ENCODE measurements at regions not wholly inside any gene's neighbourhood (a gene's known extent, or its start where the extent isn't known, plus 50 kb on each side); places are given as distances from the start of the nearest gene placed in this dataset.
"Not testable (repeated sequence)": the region's sequence is repeated elsewhere in the genome, so short reads cannot be mapped to it uniquely, and the experiment has no call there.

- Mint-ChIP-seq H3K9me3 (no peaks in the 10 kb centered on the region), H3K27me3 (ENCODE audit: low read depth) (no peaks in the 10 kb centered on the region), H3K4me3 (no peak overlapping the region), H3K4me1 (ENCODE audit: low read depth) (no peaks in the 10 kb centered on the region), H3K36me3 (ENCODE audit: low read depth) (no peaks in the 10 kb centered on the region), H3K27ac (no peak overlapping the region)
- DNase-seq (ENCODE audit: low spot score): no peak
Measured at GRCh38 chr9:18296702-18297055, 177.3 kb upstream of the ADAMTSL1 start.

GRCh38 chr9:18297056-18297841 is 176.7 kb upstream of the ADAMTSL1 start:
- Mint-ChIP-seq H3K4me1 (ENCODE audit: low read depth) (no peaks in the 10 kb centered on the region), H3K4me3 (no peak overlapping the region), H3K9me3 (no peaks in the 10 kb centered on the region), H3K36me3 (ENCODE audit: low read depth) (no peaks in the 10 kb centered on the region), H3K27ac (no peak overlapping the region), H3K27me3 (ENCODE audit: low read depth) (no peaks in the 10 kb centered on the region)
- DNase-seq (ENCODE audit: low spot score): no peak

- no peak overlapping the region for H3K4me3 Mint-ChIP-seq
- no peaks in the 10 kb centered on the region for H3K36me3 Mint-ChIP-seq (ENCODE audit: low read depth)
- no peaks in the 10 kb centered on the region for H3K9me3 Mint-ChIP-seq
- DNase-seq (ENCODE audit: low spot score): no peak
- no peaks in the 10 kb centered on the region for H3K27me3 Mint-ChIP-seq (ENCODE audit: low read depth)
- H3K27ac Mint-ChIP-seq: no peak overlapping the region
- H3K4me1 Mint-ChIP-seq (ENCODE audit: low read depth): no peaks in the 10 kb centered on the region
Measured at GRCh38 chr9:18299449-18299848, 174.5 kb upstream of the ADAMTSL1 start.

GRCh38 chr9:18305167-18305806 is 168.7 kb upstream of the ADAMTSL1 start:
- H3K27me3 Mint-ChIP-seq (ENCODE audit: low read depth); H3K4me1 Mint-ChIP-seq (ENCODE audit: low read depth); DNase-seq (ENCODE audit: low spot score); H3K4me3 Mint-ChIP-seq; H3K9me3 Mint-ChIP-seq; H3K27ac Mint-ChIP-seq; H3K36me3 Mint-ChIP-seq (ENCODE audit: low read depth): not testable (repeated sequence)

DNA sequence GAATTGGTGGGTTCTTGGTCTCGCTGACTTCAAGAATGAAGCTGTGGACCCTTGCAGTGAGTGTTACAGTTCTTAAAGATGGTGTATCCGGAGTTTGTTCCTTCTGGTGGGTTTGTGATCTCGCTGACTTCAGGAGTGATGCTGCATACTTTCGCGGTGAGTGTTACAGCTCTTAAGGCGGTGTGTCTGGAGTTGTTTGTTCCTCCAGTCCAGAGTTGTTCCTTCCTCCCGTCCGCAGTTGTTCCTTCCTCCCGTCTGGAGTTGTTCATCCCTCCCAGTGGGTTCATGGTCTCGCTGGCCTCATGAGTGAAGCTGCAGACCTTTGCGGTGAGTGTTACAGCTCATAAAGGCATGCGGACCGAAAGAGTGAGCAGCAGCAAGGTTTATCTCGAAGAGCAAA is 159.6 kb upstream of the ADAMTSL1 start:
- no peaks in the 10 kb centered on the region for H3K36me3 Mint-ChIP-seq (ENCODE audit: low read depth)
- no peak overlapping the region for H3K27ac Mint-ChIP-seq
- no peaks in the 10 kb centered on the region for H3K4me1 Mint-ChIP-seq (ENCODE audit: low read depth)
- no peak for DNase-seq (ENCODE audit: low spot score)
- H3K27me3 Mint-ChIP-seq (ENCODE audit: low read depth): no peaks in the 10 kb centered on the region
- H3K4me3 Mint-ChIP-seq: no peak overlapping the region
- peaks cover 4% of the 10 kb centered on the region for H3K9me3 Mint-ChIP-seq

GRCh38 chr9:18317896-18318295 is 156.1 kb upstream of the ADAMTSL1 start:
- DNase-seq (ENCODE audit: low spot score): no peak
- H3K4me3 Mint-ChIP-seq: no peak overlapping the region
- H3K27ac Mint-ChIP-seq: no peak overlapping the region
- H3K9me3 Mint-ChIP-seq: peaks cover 4% of the 10 kb centered on the region
- no peaks in the 10 kb centered on the region for H3K36me3 Mint-ChIP-seq (ENCODE audit: low read depth)
- H3K27me3 Mint-ChIP-seq (ENCODE audit: low read depth): no peaks in the 10 kb centered on the region
- H3K4me1 Mint-ChIP-seq (ENCODE audit: low read depth): no peaks in the 10 kb centered on the region

DNA sequence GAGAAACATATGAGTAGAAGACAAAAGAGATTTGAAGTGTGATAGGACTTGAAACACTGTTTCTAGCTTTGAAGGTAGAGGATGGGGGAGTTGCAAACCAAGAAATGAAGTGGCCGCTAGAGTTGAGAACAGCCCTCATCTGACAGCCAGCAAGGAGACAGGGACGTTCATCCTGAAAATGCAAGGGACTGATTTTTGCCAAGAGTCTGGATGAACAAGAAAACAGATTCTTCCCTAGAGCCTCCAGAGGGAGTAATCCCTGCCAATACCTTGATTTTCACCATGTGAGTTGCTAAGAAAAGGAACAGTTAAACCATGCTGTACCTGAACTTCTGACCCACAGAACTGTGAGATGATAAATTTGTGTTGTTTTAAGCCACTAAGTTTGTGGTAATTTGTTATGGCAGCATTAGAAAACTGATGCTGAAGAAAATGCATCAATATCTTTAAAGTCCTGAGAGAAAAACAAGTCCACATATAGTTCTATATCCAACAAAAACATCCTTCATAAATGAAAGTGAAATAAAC is 154.0 kb upstream of the ADAMTSL1 start:
- Mint-ChIP-seq H3K27ac (no peak overlapping the region), H3K36me3 (ENCODE audit: low read depth) (no peaks in the 10 kb centered on the region), H3K4me3 (no peak overlapping the region), H3K27me3 (ENCODE audit: low read depth) (no peaks in the 10 kb centered on the region), H3K4me1 (ENCODE audit: low read depth) (no peaks in the 10 kb centered on the region), H3K9me3 (peaks cover 4% of the 10 kb centered on the region)
- DNase-seq (ENCODE audit: low spot score): no peak

DNA sequence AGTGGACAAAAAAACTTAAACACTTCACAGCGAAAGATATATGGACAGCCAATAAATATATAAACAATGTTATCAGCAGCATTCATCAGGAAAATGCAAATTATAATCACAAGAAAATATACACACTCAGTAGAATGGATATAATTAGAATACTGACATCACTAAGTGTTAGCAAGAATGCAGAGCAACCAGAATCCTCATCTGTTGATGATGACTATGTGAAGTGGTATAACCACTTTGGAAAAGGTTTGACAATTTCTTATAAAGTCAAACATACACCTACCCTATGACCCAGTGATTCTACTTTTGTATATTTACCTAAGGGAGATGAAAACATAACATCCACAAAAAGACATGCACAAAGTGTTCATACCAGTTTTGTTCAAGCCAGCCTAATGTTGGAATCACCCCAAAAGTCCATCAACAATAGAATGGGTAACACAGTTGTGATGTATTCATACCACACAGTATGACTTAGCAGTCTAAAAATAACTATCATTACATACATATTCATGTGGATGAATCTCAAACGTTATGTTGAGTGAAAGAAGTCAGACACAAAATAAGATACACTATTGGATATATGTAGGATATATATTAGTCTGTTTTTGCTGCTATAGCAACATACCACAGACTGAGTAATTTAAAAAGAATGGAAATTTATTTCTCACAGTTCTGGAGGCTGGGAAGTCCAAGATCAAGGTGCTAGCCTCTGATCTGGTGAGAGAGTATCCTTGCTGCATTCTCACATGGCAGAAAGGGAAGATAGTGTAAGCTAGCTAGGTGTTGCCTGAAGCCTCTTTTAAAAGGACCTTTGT is 148.8 kb upstream of the ADAMTSL1 start:
- H3K9me3 Mint-ChIP-seq: no peaks in the 10 kb centered on the region
- DNase-seq (ENCODE audit: low spot score): no peak
- no peaks in the 10 kb centered on the region for H3K36me3 Mint-ChIP-seq (ENCODE audit: low read depth)
- no peaks in the 10 kb centered on the region for H3K4me1 Mint-ChIP-seq (ENCODE audit: low read depth)
- no peak overlapping the region for H3K27ac Mint-ChIP-seq
- no peaks in the 10 kb centered on the region for H3K27me3 Mint-ChIP-seq (ENCODE audit: low read depth)
- H3K4me3 Mint-ChIP-seq: no peak overlapping the region

- not testable (repeated sequence) for H3K4me3 Mint-ChIP-seq; DNase-seq (ENCODE audit: low spot score); H3K36me3 Mint-ChIP-seq (ENCODE audit: low read depth); H3K9me3 Mint-ChIP-seq; H3K27me3 Mint-ChIP-seq (ENCODE audit: low read depth); H3K4me1 Mint-ChIP-seq (ENCODE audit: low read depth); H3K27ac Mint-ChIP-seq
Measured at GRCh38 chr9:18325746-18326011, 148.3 kb upstream of the ADAMTSL1 start.

DNA sequence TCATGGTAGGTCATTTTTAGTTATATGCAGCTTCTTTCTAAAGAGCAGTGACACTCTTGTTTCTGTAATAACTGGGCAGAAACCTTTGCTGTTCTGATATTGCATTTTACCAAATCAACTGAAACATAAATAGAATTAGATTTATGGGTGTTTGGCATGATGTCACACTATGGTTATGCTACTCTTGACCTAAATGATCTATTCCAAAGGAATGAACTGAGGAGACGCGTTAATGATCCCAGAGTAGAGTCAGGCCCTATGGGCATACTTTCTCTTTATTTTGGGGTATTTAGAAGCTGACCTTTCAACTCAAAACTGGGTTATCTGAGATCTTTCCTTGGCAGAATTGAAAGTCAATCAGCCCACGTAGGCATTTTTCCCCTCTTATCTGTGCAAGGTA is 146.8 kb upstream of the ADAMTSL1 start:
- Mint-ChIP-seq H3K9me3 (no peaks in the 10 kb centered on the region), H3K4me3 (no peak overlapping the region), H3K27me3 (ENCODE audit: low read depth) (no peaks in the 10 kb centered on the region), H3K36me3 (ENCODE audit: low read depth) (no peaks in the 10 kb centered on the region), H3K27ac (no peak overlapping the region), H3K4me1 (ENCODE audit: low read depth) (no peaks in the 10 kb centered on the region)
- DNase-seq (ENCODE audit: low spot score): no peak

DNA sequence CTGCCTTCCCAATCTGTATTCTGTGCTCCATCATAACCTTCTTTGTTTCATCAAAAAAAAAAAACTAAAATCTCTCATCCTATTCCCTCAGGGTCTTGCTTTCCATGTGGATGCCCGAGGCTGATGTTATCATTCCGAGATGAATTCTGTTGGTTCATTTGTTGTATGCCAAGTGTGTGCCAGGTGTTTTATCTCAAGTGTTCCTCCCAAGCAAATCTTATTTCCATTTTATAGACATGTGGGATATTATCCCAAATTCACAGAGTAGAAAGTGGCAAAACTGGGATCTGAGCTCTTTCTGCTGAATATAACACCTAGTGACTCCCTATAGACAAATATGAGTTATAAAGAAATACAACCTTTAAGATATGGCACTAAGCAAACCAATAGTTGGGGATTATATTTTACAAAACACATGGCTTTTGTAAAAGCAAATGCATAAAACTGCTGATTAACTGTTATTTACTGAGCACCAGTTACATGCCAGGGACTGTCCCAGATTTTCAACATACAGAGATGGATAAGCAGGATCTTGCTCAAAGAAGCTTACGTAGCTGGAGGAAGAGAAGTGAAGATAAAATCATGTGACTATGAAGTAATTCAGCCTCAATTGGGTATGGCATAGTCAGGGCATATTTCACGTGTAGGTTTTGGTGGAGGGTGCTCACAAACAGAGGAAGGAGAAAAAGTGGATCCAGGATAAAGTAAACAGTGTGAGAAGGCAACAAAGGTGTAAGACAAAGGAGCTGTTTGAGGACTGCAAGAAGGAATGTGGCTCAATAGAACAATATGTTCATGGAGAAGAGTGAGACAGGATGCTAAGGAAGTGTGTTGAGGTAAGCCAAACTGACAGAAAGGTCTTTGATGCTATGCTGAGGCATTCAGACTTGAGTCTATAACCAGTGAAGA is 143.3 kb upstream of the ADAMTSL1 start:
- no peak overlapping the region for H3K27ac Mint-ChIP-seq
- no peaks in the 10 kb centered on the region for H3K36me3 Mint-ChIP-seq (ENCODE audit: low read depth)
- no peak overlapping the region for H3K4me3 Mint-ChIP-seq
- no peak for DNase-seq (ENCODE audit: low spot score)
- no peaks in the 10 kb centered on the region for H3K27me3 Mint-ChIP-seq (ENCODE audit: low read depth)
- no peaks in the 10 kb centered on the region for H3K4me1 Mint-ChIP-seq (ENCODE audit: low read depth)
- H3K9me3 Mint-ChIP-seq: no peaks in the 10 kb centered on the region

- Mint-ChIP-seq H3K36me3 (ENCODE audit: low read depth) (no peaks in the 10 kb centered on the region), H3K4me1 (ENCODE audit: low read depth) (no peaks in the 10 kb centered on the region), H3K9me3 (no peaks in the 10 kb centered on the region), H3K27ac (no peak overlapping the region), H3K4me3 (no peak overlapping the region), H3K27me3 (ENCODE audit: low read depth) (no peaks in the 10 kb centered on the region)
- DNase-seq (ENCODE audit: low spot score): no peak
Measured at GRCh38 chr9:18331310-18331684, 142.7 kb upstream of the ADAMTSL1 start.

DNA sequence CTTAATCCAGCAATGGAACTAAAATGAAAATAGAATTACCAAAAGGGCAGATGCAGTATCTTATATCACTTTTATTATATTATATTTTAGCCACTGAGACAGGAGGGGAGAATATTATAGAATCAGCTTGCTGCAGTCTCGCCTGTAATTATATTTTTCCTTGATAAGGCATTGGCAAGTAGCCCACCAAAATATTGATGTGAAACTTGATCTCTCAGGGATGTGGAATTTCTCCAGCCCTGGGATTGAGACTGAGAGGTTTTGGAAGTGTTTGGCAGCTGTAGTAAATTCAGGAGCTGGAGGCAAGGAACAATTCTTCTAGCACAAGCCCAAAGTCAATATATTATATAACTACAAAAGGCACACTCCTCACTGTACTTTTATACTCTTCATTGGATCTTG is 142.1 kb upstream of the ADAMTSL1 start:
- H3K27ac Mint-ChIP-seq: no peak overlapping the region
- no peaks in the 10 kb centered on the region for H3K9me3 Mint-ChIP-seq
- no peak for DNase-seq (ENCODE audit: low spot score)
- H3K36me3 Mint-ChIP-seq (ENCODE audit: low read depth): no peaks in the 10 kb centered on the region
- H3K27me3 Mint-ChIP-seq (ENCODE audit: low read depth): no peaks in the 10 kb centered on the region
- H3K4me3 Mint-ChIP-seq: no peak overlapping the region
- H3K4me1 Mint-ChIP-seq (ENCODE audit: low read depth): no peaks in the 10 kb centered on the region

Measured in T-helper 2 cell treated with Interferon-gamma antibody and Interleukin-4, amounts not matched to agents 5 μg/mL and 100 μg/mL, for 36 hours (primary cell).